ENCODE measurements at regions not wholly inside any gene's neighbourhood (a gene's known extent, or its start where the extent isn't known, plus 50 kb on each side); places are given as distances from the start of the nearest gene placed in this dataset.

- H3K4me3 Mint-ChIP-seq (ENCODE audit: unreplicated experiment) = no peak overlapping the region
- no peak overlapping the region for H3K4me3 ChIP-seq (ENCODE audit: low read depth, low read length)
- H3K4me1 Mint-ChIP-seq (ENCODE audit: low read depth, unreplicated experiment) = no peaks in the 10 kb centered on the region
- H3K27me3 ChIP-seq (replicated peaks; ENCODE audit: control insufficient read depth, insufficient read depth, low read length) = no peaks in the 10 kb centered on the region
- DNase-seq = no peak
- intact Hi-C loops (cut with micrococcal nuclease; ENCODE audit: unreplicated experiment) = no loop called here
- no peaks in the 10 kb centered on the region for H3K36me3 ChIP-seq (ENCODE audit: control insufficient read depth, insufficient read depth, low read length)
- no peak overlapping the region for H3K27ac Mint-ChIP-seq (ENCODE audit: unreplicated experiment)
- H3K9me3 Mint-ChIP-seq (ENCODE audit: unreplicated experiment) = no peaks in the 10 kb centered on the region
- H3K4me1 ChIP-seq = no peaks in the 10 kb centered on the region
- no peak for TF ChIP-seq CTCF (IDR thresholded peaks at IDR 0.05; ENCODE audit: insufficient read depth in 1 of 2, low read depth in 1 of 2, low read length in 1 of 2, severe bottlenecking in 1 of 2, unreplicated experiment in 1 of 2)
- H3K27me3 Mint-ChIP-seq (ENCODE audit: insufficient read depth, unreplicated experiment) = no peaks in the 10 kb centered on the region
- no peaks in the 10 kb centered on the region for H3K9me3 ChIP-seq
- POLR2A ChIA-PET = no interaction called here
- BruUV-seq (replicated peaks) = no TSS peak
- CTCF ChIA-PET = no interaction called here
- H3K36me3 Mint-ChIP-seq (ENCODE audit: insufficient read depth, unreplicated experiment) = no peaks in the 10 kb centered on the region
Measured at GRCh38 chr4:35565640-35566039, 678.7 kb downstream of the ARAP2 start.

- Histone ChIP-seq H3K27me3 (replicated peaks; ENCODE audit: control insufficient read depth, insufficient read depth, low read length) (no peaks in the 10 kb centered on the region), H3K36me3 (ENCODE audit: control insufficient read depth, insufficient read depth, low read length) (no peaks in the 10 kb centered on the region), H3K9me3 (no peaks in the 10 kb centered on the region), H3K4me1 (no peaks in the 10 kb centered on the region), H3K4me3 (ENCODE audit: low read depth, low read length) (no peak overlapping the region)
- intact Hi-C loops (cut with micrococcal nuclease; ENCODE audit: unreplicated experiment) = no loop called here
- TF ChIP-seq CTCF (IDR thresholded peaks at IDR 0.05; ENCODE audit: insufficient read depth in 1 of 2, low read depth in 1 of 2, low read length in 1 of 2, severe bottlenecking in 1 of 2, unreplicated experiment in 1 of 2) = no peak
- BruUV-seq (replicated peaks) = no TSS peak
- Mint-ChIP-seq H3K4me1 (ENCODE audit: low read depth, unreplicated experiment) (no peaks in the 10 kb centered on the region), H3K4me3 (ENCODE audit: unreplicated experiment) (no peak overlapping the region), H3K27ac (ENCODE audit: unreplicated experiment) (no peak overlapping the region), H3K9me3 (ENCODE audit: unreplicated experiment) (no peaks in the 10 kb centered on the region), H3K36me3 (ENCODE audit: insufficient read depth, unreplicated experiment) (no peaks in the 10 kb centered on the region), H3K27me3 (ENCODE audit: insufficient read depth, unreplicated experiment) (no peaks in the 10 kb centered on the region)
- POLR2A ChIA-PET = no interaction called here
- CTCF ChIA-PET = no interaction called here
- DNase-seq = no peak
Measured at GRCh38 chr4:35591035-35591434, 653.3 kb downstream of the ARAP2 start.

- no peaks in the 10 kb centered on the region for H3K27me3 Mint-ChIP-seq (ENCODE audit: insufficient read depth, unreplicated experiment)
- Histone ChIP-seq H3K4me3 (ENCODE audit: low read depth, low read length) (no peak overlapping the region), H3K27me3 (replicated peaks; ENCODE audit: control insufficient read depth, insufficient read depth, low read length) (no peaks in the 10 kb centered on the region), H3K4me1 (no peaks in the 10 kb centered on the region), H3K36me3 (ENCODE audit: control insufficient read depth, insufficient read depth, low read length) (no peaks in the 10 kb centered on the region), H3K9me3 (no peaks in the 10 kb centered on the region)
- no peaks in the 10 kb centered on the region for H3K9me3 Mint-ChIP-seq (ENCODE audit: unreplicated experiment)
- intact Hi-C loops (cut with micrococcal nuclease; ENCODE audit: unreplicated experiment) = no loop called here
- TF ChIP-seq CTCF (IDR thresholded peaks at IDR 0.05; ENCODE audit: insufficient read depth in 1 of 2, low read depth in 1 of 2, low read length in 1 of 2, severe bottlenecking in 1 of 2, unreplicated experiment in 1 of 2) = no peak
- H3K4me1 Mint-ChIP-seq (ENCODE audit: low read depth, unreplicated experiment) = no peaks in the 10 kb centered on the region
- DNase-seq = no peak
- POLR2A ChIA-PET = no interaction called here
- H3K4me3 Mint-ChIP-seq (ENCODE audit: unreplicated experiment) = no peak overlapping the region
- BruUV-seq (replicated peaks) = no TSS peak
- no peak overlapping the region for H3K27ac Mint-ChIP-seq (ENCODE audit: unreplicated experiment)
- no peaks in the 10 kb centered on the region for H3K36me3 Mint-ChIP-seq (ENCODE audit: insufficient read depth, unreplicated experiment)
- CTCF ChIA-PET = no interaction called here
Measured at GRCh38 chr4:35604252-35604651, 640.1 kb downstream of the ARAP2 start.

All from Caco-2 (cell line).